ENCODE measurements at regions not wholly inside any gene's neighbourhood (a gene's known extent, or its start where the extent isn't known, plus 50 kb on each side); places are given as distances from the start of the nearest gene placed in this dataset.
"Not testable (repeated sequence)": the region's sequence is repeated elsewhere in the genome, so short reads cannot be mapped to it uniquely, and the experiment has no call there.

DNA sequence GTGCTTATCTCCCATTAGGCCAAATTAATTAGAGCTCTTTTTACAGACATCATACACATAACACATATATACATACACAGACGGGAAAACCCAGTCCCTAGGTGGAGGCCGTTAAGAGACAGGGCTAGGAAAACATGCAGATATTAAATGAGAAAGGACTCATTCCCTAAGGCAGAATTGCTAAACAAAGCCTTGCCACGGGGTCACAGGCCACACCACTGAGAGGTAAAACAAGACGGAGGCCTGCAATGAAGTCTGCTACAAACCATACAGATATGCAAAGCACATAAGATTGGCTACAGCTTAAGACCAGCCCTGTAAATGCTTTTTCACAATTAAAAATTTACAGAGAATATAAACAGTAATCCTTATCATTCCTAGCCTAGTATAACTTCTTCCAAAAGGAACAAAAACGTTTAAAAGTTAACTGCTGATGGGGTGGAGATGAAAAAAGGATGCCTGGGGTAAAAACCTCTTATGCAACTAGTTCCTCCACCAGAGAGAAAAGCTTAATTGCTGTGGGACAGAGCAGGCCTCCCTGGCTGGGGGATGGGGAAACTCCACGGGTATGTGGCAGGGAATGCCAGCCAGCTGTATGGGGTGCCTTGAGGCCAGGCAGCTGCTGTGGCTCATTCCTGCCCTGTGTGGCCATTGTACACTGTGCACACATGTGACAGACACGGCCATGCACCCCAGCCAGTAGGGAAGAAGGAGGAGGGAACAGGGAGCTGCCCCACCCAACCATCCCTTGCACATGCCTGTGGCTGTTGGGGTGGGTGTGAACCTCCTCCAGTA is 481.4 kb upstream of the LMCD1 start:
- peak; percentile 70 for DNase-seq

DNA sequence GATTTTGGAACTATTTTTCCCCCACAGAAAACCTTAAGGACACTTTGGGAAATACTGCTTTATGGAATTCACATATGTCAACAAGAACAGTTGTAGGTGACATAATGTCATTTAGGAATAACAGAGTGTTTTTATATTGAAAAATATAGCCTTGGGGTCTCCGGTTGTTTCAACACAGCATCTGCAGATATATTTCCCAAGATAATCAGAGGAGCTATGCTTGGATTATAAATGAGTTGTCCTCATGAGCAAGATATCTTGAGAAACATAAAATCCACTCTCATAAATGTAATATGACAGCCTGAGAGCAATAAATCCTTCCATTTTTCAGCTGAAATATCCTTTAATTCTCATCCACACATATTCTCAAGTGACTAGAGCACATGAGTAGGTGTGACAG is 473.7 kb upstream of the LMCD1 start:
- no peak for DNase-seq

DNA sequence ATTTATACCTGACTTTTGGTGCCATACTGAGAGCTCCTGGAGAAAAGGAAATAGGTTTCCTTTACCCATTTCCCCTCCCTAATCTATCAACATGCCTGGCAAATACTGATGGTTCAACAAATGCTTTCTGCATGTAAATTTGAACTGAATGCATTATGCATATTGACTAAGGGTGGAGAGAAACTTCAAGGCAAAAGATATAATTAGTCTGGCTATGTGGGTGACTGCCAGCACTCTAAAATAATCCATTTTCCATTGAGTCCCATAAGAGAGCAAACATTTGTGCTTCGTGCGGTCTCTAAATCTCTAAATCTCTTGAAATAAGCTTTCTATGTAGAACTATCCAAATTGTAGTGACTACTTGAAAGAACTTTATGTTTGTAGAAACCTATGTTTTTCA is 451.3 kb upstream of the LMCD1 start:
- DNase-seq = no peak

GRCh38 chr3:8052659-8053058 is 449.0 kb upstream of the LMCD1 start:
- no peak for DNase-seq

GRCh38 chr3:8068135-8068534 is 433.5 kb upstream of the LMCD1 start:
- not testable (repeated sequence) for DNase-seq

DNA sequence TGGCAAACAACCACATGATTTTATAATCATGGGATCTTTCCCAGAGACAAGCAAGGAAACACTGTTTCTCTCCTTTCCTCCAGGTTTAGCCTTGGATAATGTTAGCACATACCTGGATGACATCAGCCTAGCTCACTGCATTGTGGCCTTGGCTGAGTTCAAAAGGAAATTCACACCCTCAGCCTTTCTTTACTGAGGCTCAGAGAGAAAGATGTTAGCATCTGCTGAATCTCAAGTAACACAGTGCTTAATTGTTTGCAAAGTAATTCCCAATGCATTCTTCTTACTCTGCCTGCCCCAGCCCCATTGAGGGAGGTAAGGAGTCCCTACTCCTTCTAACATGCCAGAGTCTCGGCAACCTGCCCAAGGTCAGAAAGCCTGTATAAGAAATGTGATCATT is 432.2 kb upstream of the LMCD1 start:
- peak; percentile 45 for DNase-seq

DNA sequence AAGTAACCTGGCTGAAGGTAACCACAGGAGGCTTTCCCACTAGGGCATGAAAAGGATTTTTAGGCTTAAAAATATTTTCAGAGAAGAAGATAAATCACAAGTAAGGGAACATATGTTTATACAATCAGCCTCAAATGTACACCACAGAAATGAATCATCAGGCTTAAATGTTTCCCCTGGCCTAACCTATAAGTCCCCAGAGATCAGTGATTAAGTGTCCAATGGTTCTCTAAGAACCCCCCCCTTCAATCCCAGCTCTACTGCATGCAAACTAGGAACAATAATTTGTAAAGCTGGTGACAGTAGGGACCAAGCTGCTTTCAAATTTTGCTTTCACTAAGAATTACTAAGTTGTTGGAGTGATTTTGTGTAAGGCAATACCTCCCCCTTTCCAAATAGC is 431.6 kb upstream of the LMCD1 start:
- DNase-seq = no peak

DNA sequence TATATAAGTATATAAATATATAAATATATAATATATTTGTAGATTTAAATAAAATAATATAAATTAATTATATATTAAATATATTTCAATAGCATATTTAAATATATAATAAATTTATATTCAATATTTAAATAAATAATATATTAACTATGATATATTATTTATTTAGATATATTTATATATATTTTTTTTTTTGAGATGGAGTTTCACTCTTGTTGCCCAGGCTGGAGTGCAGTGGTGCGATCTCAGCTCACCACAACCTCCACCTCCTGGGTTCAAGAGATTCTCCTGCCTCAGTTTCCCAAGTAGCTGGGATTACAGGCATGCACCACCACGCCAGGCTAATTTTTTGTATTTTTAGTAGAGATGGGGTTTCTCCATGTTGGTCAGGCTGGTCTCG is 426.9 kb upstream of the LMCD1 start:
- DNase-seq = not testable (repeated sequence)

DNA sequence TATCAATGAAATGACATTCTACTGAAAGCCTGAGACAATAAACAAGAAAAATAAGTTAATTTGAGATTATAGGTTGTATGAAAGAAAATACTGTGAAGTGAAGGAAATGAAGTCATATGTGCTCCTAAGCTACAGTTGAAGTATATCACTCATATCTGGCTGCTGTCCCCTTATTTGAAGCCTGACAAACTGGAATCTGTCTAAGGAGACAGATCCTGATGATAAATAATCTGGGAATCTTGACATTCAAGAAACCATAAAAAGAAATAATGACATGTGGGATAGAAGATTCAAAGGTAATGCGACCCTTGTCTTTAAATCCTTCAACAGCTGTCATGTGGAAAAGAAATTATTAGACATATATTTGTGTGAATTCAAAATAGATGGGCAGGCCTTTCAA is 424.5 kb upstream of the LMCD1 start:
- no peak for DNase-seq

DNA sequence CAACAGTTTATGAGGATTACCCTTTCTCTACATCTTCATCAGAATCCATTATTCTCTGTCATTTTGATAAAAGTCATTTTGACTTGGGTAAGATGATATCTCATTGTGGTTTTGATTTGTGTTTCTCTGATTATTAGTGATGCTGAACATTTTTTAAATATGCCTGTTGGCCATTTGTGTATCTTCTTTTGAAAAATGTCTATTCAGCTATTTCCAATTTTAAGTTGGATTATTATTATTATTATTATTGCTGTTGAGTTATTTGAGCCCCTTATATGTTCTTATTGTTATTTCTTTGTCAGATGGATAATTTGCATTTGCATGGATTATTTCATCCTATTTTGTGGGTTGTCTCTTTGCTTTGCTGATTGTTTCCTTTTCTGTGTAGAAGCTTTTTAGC is 421.2 kb upstream of the LMCD1 start:
- DNase-seq = no peak

GRCh38 chr3:8085498-8085897 is 416.1 kb upstream of the LMCD1 start:
- DNase-seq = no peak

DNA sequence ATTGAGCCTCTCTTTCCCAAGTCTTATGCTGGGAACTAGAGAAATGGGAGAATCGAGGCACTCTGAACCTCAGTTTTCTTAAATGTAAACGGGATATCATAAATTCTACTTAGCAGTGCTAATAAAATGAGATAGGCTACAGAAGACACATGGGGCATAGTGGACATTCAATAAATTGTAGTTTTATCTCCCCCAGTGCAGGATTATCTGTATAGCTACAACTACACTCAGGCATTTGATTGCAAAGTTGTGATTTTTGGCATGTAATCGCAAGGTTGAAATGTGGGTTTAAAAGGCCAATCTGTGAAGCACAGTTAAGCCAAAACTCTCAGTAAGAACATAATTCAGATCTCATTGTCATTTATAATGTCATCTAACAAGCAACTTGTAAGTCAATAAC is 413.7 kb upstream of the LMCD1 start:
- no peak for DNase-seq

GRCh38 chr3:8094415-8094814 is 407.2 kb upstream of the LMCD1 start:
- no peak for DNase-seq

DNA sequence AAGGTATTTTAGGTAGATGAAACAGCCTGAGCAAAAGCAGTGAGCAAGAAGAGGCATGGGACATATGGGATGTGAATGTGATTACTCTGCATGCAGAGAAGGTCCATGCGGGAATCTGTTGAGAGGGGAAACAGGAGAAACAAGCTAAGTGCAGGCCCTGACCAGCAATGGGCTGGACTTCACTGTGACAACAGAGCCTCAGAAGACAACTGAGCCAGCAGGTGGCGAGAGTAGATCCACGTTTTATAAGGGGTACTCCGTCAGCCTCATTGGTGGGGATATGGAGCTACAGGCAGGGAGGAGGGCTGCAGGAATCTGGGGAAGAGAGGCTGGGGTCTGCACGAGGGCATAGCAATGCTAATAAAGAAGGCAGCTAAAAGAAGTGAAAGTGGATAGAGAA is 405.9 kb upstream of the LMCD1 start:
- peak; percentile 75 for DNase-seq

- DNase-seq = no peak
Measured at GRCh38 chr3:8097690-8098089, 403.9 kb upstream of the LMCD1 start.

DNA sequence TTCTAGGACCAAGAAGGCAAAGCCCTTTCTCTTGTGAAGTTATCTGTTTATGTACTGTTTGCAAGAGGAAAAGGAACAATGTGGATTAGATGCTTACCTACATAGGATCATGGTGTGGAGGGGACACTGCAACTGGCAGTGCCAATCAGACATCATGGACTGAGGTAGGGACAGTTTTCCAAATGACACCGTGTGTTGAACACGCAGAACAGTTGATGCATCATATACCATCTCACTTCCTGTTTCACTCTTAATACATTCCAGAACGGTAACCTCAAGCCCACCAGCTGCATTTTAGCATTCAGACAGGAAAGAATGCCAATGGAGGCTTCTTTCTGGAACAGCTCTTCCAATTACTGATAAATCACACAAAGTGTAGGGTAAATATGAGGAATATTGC is 397.7 kb upstream of the LMCD1 start:
- no peak for DNase-seq

DNA sequence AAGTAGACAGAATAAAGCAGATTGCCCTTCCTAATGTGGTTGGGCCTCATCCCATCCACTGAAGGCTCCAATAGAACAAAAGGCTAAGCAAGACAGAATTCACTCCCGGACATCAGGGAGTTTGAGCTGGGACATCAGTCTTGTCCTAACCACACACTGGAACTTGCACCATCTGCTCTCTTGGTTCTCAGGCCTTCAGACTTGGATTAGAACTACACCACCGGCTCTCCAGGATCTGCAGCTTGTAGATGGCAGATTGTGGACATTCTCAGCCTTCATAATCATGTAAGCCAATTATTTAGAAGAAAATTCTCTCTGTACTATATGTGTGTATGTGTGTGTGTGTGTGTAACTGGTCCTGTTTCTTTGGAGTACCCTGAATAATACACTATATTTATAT is 394.7 kb upstream of the LMCD1 start:
- DNase-seq = no peak

- DNase-seq = peak; percentile 86
Measured at GRCh38 chr3:8110966-8111798, 390.4 kb upstream of the LMCD1 start.

GRCh38 chr3:8112587-8112986 is 389.0 kb upstream of the LMCD1 start:
- DNase-seq = no peak

GRCh38 chr3:8113626-8114025 is 388.0 kb upstream of the LMCD1 start:
- no peak for DNase-seq

DNA sequence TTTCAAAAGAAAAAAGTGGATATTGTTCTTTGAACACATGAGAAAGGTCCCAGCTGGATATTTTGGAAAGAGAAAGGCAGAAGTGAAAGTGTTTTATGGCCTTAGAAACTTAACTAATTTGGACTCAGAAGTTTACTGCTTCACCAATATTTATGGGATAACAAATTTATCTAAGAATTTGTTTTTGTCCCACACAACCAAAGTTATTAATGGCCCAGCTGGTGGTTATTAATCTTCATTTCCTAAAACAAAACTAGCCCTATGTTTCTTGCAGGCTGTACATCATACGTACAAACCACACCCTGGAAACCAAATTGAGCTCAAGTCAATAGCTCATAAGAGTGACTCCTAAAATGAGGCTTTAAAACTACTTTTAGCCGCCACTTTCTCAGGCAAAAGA is 372.9 kb upstream of the LMCD1 start:
- DNase-seq = no peak

DNA sequence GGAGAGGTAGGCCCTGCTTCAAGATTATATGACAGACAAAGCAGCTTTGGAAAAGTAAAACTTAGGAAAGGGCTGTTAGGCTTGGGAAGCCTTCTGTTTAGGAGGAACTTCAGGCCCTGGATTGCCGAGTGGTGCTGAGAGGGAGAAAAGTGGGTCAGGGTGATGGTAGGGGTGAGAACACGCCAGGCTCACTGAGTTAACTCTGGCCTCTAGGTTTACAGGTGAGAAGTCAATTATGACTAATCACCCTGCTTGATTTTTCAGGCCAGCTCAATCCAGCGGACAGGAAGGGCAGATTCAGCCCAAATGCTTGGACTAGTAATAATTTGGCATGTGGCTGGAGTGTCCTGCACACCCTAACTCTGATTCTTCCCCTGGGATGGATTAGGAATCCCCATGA is 365.1 kb upstream of the LMCD1 start:
- no peak for DNase-seq

DNA sequence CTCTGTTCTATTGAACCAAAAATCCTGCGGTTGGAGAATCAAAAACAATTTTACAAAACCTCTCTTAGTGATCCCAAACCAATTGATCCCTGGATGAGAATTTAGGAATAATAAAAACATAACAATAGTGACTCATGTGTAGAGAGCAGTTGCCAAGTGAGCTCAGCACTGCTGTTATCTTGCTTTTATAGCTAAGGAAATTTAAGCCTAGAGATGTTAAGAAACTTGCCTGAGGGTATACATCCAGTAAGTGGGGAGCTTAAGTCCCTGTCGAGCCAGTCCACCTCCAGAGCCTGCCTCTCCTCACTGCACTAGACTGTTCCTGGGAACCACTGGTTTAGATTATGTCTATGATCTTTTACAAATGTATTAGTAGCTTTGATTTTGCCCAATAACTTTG is 358.4 kb upstream of the LMCD1 start:
- DNase-seq = no peak

GRCh38 chr3:8145661-8146060 is 356.0 kb upstream of the LMCD1 start:
- DNase-seq = no peak

DNA sequence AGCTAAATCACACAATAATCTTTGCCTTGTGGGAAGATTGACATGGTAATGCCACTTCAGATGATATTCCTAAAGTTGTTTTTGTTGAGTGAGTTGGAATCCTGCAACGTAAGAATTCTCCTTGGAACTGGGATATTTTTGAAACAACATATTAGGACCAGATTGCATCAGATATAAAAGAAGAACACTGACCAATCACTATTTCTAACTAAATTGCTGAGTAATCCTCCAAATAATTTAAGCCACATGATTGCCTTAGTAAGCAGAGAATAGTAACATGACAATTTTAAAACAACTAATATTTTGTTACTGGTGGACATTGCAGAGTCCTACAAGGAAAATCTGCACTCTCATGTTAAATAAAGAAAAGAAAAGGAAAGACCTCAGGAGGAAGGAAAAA is 353.9 kb upstream of the LMCD1 start:
- no peak for DNase-seq
